HCT116 (cell line): ENCODE measurements at regions not wholly inside any gene's neighbourhood (a gene's known extent, or its start where the extent isn't known, plus 50 kb on each side); places are given as distances from the start of the nearest gene placed in this dataset.

Experiments
- ATAC-seq: fragments of 200-7000 bp; cut with Tn5 transposase; 2 replicates; pipeline ENCODE4 v1.9.1; 2020; ENCODE audit warnings: mild to moderate bottlenecking, moderate library complexity
- BruUV-seq: library from RNA; stranded (reverse); fragments of 400-500 nt; replicated peaks from 2 replicates; lab custom pipeline; 2021; lab: Mats Ljungman, UMichigan
- CTCF ChIA-PET: fragments of 300-600 bp; sonication (Branson Sonifier 250); formaldehyde crosslinking; loops from one replicate; lab custom pipeline; 2021; ENCODE audit warnings: antibody characterized with exemption; lab: Charles Lee
- POLR2A ChIA-PET: fragments of 300-600, 350-600 bp; sonication (Branson Sonifier 250); formaldehyde crosslinking; loops from one replicate; lab custom pipeline; 2021; ENCODE audit warnings: antibody characterized with exemption; lab: Charles Lee
- RAD21 ChIA-PET, 2 experiments: fragments of 300-600 bp; sonication (Branson Sonifier 250); formaldehyde crosslinking; loops; one replicate each; lab custom pipeline; 2023; ENCODE audit warnings: low total read pairs in 2 of 2; ENCODE audit not compliant: uncharacterized antibody in 2 of 2, unreplicated experiment in 2 of 2, low non-redundant PET in 1 of 2; lab: Charles Lee
- DNase-seq: peaks from one replicate; pipeline ENCODE4 v3.0.0-alpha.2; 2010; ENCODE audit warnings: low read depth, low spot score
- H2AFZ ChIP-seq: fragments of 200-600 bp; shearing (Covaris generic), sonication (generic); 2 replicates; pipeline ENCODE4 v1.6.1; 2017; ENCODE audit warnings: low read depth, mixed run types, mixed read lengths, antibody characterized with exemption, low read length; ENCODE audit not compliant: poor library complexity, severe bottlenecking
- H3K27ac ChIP-seq: 2 replicates; pipeline ENCODE4 v1.5.1; 2012; ENCODE audit warnings: low read depth, low read length
- H3K27me3 ChIP-seq: fragments of 200-600 bp; sonication (generic); 2 replicates; pipeline ENCODE4 v1.6.1; 2016; ENCODE audit warnings: mixed run types, low read length, mixed read lengths; ENCODE audit not compliant: insufficient read depth
- H3K36me3 ChIP-seq, 2 experiments: fragments of 200-500 bp in 1 of 2; fragments of 200-600 bp in 1 of 2; sonication (Bioruptor generic) in 1 of 2; sonication (generic) in 1 of 2; 2 replicates each; pipeline versions ENCODE4 v1.5.1 to v1.6.1; 2014 to 2016; ENCODE audit warnings: low read length in 2 of 2, inconsistent platforms in 1 of 2, mixed read lengths in 1 of 2, mixed run types in 1 of 2; ENCODE audit not compliant: insufficient read depth in 2 of 2, control insufficient read depth in 1 of 2
- H3K4me1 ChIP-seq, 2 experiments: fragments of 200-600 bp in 1 of 2; sonication (generic) in 1 of 2; 2 replicates each; pipeline versions ENCODE4 v1.5.1 to v1.6.1; 2012 to 2017; ENCODE audit warnings: low read length in 2 of 2, inconsistent platforms in 1 of 2, mild to moderate bottlenecking in 1 of 2, mixed read lengths in 1 of 2, mixed run types in 1 of 2, moderate library complexity in 1 of 2; ENCODE audit not compliant: insufficient read depth in 2 of 2, control insufficient read depth in 1 of 2
- H3K4me2 ChIP-seq: fragments of 200-600 bp; sonication (generic); 2 replicates; pipeline ENCODE4 v1.6.1; 2017; ENCODE audit warnings: mixed run types, low read length, mixed read lengths
- H3K4me3 ChIP-seq, 2 experiments: fragments of 200-600 bp in 1 of 2; sonication (generic) in 1 of 2; replicated peaks in 1 of 2; 2 replicates each; pipeline ENCODE4 v1.5.1; 2011 to 2016; ENCODE audit warnings: low read length in 2 of 2, control low read depth in 1 of 2, low read depth in 1 of 2, mild to moderate bottlenecking in 1 of 2, mixed read lengths in 1 of 2, mixed run types in 1 of 2
- H3K79me2 ChIP-seq: fragments of 200-600 bp; sonication (generic); 2 replicates; pipeline ENCODE4 v1.6.1; 2017; ENCODE audit warnings: mild to moderate bottlenecking, mixed run types, low read length, moderate library complexity, mixed read lengths; ENCODE audit not compliant: insufficient read depth
- H3K9ac ChIP-seq: fragments of 200-600 bp; sonication (generic); 2 replicates; pipeline ENCODE4 v1.6.1; 2016; ENCODE audit warnings: low read length, mixed read lengths
- H3K9me2 ChIP-seq: fragments of 200-600 bp; sonication (generic), shearing (Covaris generic); 2 replicates; pipeline ENCODE4 v1.6.1; 2017; ENCODE audit warnings: mixed run types, mild to moderate bottlenecking, moderate library complexity; ENCODE audit not compliant: insufficient read depth
- H3K9me3 ChIP-seq, 2 experiments: fragments of 200-500 bp in 1 of 2; fragments of 200-600 bp in 1 of 2; sonication (Bioruptor generic) in 1 of 2; sonication (generic) in 1 of 2; 2 replicates each; pipeline ENCODE4 v1.6.1; 2014 to 2017; ENCODE audit warnings: low read length in 2 of 2, mixed read lengths in 2 of 2, inconsistent platforms in 1 of 2, low read depth in 1 of 2, mild to moderate bottlenecking in 1 of 2, mixed run types in 1 of 2, moderate library complexity in 1 of 2; ENCODE audit not compliant: control insufficient read depth in 1 of 2, insufficient read depth in 1 of 2
- H4K20me1 ChIP-seq: fragments of 200-600 bp; sonication (generic), shearing (Covaris generic); 2 replicates; pipeline ENCODE4 v1.6.1; 2017; ENCODE audit warnings: mixed run types, mild to moderate bottlenecking, moderate library complexity; ENCODE audit not compliant: insufficient read depth
- CBX3 ChIP-seq: IDR thresholded peaks from 2 replicates; pipeline ENCODE4 v1.6.1; 2012; ENCODE audit warnings: low read depth
- CEBPB ChIP-seq: IDR thresholded peaks from 2 replicates; pipeline ENCODE4 v1.6.1; 2012; ENCODE audit warnings: low read depth
- EGR1 ChIP-seq: IDR thresholded peaks from 2 replicates; pipeline ENCODE4 v1.6.1; 2012; ENCODE audit warnings: low read depth
- EZH2phosphoT487 ChIP-seq: fragments of 200-600 bp; IDR thresholded peaks from 2 replicates; pipeline ENCODE4 v1.6.1; 2018; ENCODE audit warnings: antibody characterized with exemption, borderline replicate concordance
- FOSL1 ChIP-seq: IDR thresholded peaks from 2 replicates; pipeline ENCODE4 v1.6.1; 2012; ENCODE audit warnings: low read depth
- JUND ChIP-seq: IDR thresholded peaks from 2 replicates; pipeline ENCODE4 v1.6.1; 2012
- MAX ChIP-seq: IDR thresholded peaks from 2 replicates; pipeline ENCODE4 v1.6.1; 2012
- POLR2A ChIP-seq: IDR thresholded peaks from 2 replicates; pipeline ENCODE4 v1.7.0; 2011; ENCODE audit warnings: borderline replicate concordance; ENCODE audit not compliant: insufficient read depth, insufficient read length; ENCODE audit errors: extremely low read depth
- RAD21 ChIP-seq: IDR thresholded peaks from 2 replicates; pipeline ENCODE4 v1.6.1; 2012; ENCODE audit warnings: low read depth, mild to moderate bottlenecking
- SIN3A ChIP-seq: IDR thresholded peaks from 2 replicates; pipeline ENCODE4 v1.6.1; 2012; ENCODE audit warnings: low read depth
- SP1 ChIP-seq: IDR thresholded peaks from 2 replicates; pipeline ENCODE4 v1.6.1; 2012; ENCODE audit warnings: low read depth
- SRF ChIP-seq: IDR thresholded peaks from 2 replicates; pipeline ENCODE4 v1.6.1; 2012; ENCODE audit warnings: low read depth
- YY1 ChIP-seq: IDR thresholded peaks from 2 replicates; pipeline ENCODE4 v1.6.1; 2011; ENCODE audit warnings: low read length, low read depth, moderate library complexity, mild to moderate bottlenecking; ENCODE audit not compliant: insufficient replicate concordance; ENCODE audit errors: extremely low read depth
- ZBTB33 ChIP-seq: IDR thresholded peaks from 2 replicates; pipeline ENCODE4 v1.6.1; 2011; ENCODE audit warnings: mild to moderate bottlenecking, low read length, moderate library complexity; ENCODE audit not compliant: insufficient replicate concordance; ENCODE audit errors: extremely low read depth
- ZNF274 ChIP-seq: fragments of 200-500 bp; sonication (Bioruptor generic); IDR thresholded peaks from 2 replicates; pipeline ENCODE4 v1.6.1; 2014; ENCODE audit warnings: mild to moderate bottlenecking, low read depth, low read length, inconsistent platforms
- intact Hi-C: fragments of 100-400 bp; cut with micrococcal nuclease; formaldehyde crosslinking; loops from 2 replicates; pipeline ENCODE4 v1.10.0; 2022
- TF ChIP-seq, protein P1 (sequence below): IDR thresholded peaks from 2 replicates; pipeline ENCODE4 v1.6.1; 2012; ENCODE audit warnings: low read depth
- TF ChIP-seq, protein P2 (sequence below), 3 experiments: fragments of 200-600 bp in 1 of 3; sonication (generic) in 1 of 3; IDR thresholded peaks in 2 of 3; conservative IDR thresholded peaks in 1 of 3; 2 replicates each; pipeline ENCODE4 v1.5.1; 2012 to 2017; ENCODE audit warnings: low read depth in 2 of 3, low read length in 2 of 3, antibody characterized with exemption in 1 of 3, borderline replicate concordance in 1 of 3, control low read depth in 1 of 3, mild to moderate bottlenecking in 1 of 3, mixed read lengths in 1 of 3, mixed run types in 1 of 3, moderate library complexity in 1 of 3; ENCODE audit not compliant: insufficient read depth in 1 of 3
- TF ChIP-seq, protein P3 (sequence below): IDR thresholded peaks from 2 replicates; pipeline ENCODE4 v1.6.1; 2012

DNA sequence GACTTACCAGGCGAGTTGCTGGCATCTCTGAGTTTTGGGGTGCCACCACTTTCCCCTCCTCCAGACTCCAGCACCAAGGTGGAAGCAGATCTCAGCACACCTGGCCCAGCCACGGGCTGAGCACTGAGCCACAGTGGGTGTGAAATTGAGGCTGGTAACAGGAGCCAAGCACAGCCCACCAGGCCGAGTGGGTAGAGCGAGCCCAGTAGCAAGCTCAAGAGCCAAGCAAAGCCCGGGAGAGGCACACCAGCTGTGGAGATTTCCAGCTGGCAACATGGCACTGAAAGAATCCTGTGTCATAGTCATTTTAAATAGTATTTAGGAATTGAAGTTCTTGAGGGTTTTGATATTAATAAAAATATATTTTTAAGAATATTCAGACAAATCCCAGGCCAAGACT is 596.2 kb upstream of the TMEM132C start:
- Histone ChIP-seq H3K27me3 (no peaks in the 10 kb centered on the region), H3K79me2 (no peaks in the 10 kb centered on the region), H2AFZ (no peak overlapping the region), H3K4me3 (no peak overlapping the region), H3K9me3 (peaks cover 5 to 8% of the 10 kb centered on the region in 2 experiments; a peak in 2 of 4 replicates), H3K9ac (no peak overlapping the region), H3K4me1 (no peaks in the 10 kb centered on the region), H3K36me3 (no peaks in the 10 kb centered on the region; a peak in 1 of 4 replicates), H4K20me1 (no peaks in the 10 kb centered on the region), H3K27ac (no peak overlapping the region), H3K4me2 (no peak overlapping the region), H3K9me2 (no peaks in the 10 kb centered on the region)
- ChIA-PET CTCF (no interaction called here), POLR2A (no interaction called here), RAD21 (no interaction called here)
- DNase-seq (no peak), ATAC-seq (no peak)
- no TSS peak for BruUV-seq
- intact Hi-C loops: no loop called here
- TF ChIP-seq CBX3 (no peak), RAD21 (no peak), FOSL1 (no peak), EGR1 (no peak), YY1 (no peak), SP1 (no peak), EZH2phosphoT487 (no peak), CEBPB (no peak), SRF (no peak), POLR2A (no peak), ZNF274 (no peak), JUND (no peak), ZBTB33 (no peak), SIN3A (no peak), MAX (no peak)
- TF ChIP-seq, protein P1, sequence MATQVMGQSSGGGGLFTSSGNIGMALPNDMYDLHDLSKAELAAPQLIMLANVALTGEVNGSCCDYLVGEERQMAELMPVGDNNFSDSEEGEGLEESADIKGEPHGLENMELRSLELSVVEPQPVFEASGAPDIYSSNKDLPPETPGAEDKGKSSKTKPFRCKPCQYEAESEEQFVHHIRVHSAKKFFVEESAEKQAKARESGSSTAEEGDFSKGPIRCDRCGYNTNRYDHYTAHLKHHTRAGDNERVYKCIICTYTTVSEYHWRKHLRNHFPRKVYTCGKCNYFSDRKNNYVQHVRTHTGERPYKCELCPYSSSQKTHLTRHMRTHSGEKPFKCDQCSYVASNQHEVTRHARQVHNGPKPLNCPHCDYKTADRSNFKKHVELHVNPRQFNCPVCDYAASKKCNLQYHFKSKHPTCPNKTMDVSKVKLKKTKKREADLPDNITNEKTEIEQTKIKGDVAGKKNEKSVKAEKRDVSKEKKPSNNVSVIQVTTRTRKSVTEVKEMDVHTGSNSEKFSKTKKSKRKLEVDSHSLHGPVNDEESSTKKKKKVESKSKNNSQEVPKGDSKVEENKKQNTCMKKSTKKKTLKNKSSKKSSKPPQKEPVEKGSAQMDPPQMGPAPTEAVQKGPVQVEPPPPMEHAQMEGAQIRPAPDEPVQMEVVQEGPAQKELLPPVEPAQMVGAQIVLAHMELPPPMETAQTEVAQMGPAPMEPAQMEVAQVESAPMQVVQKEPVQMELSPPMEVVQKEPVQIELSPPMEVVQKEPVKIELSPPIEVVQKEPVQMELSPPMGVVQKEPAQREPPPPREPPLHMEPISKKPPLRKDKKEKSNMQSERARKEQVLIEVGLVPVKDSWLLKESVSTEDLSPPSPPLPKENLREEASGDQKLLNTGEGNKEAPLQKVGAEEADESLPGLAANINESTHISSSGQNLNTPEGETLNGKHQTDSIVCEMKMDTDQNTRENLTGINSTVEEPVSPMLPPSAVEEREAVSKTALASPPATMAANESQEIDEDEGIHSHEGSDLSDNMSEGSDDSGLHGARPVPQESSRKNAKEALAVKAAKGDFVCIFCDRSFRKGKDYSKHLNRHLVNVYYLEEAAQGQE: no peak
- TF ChIP-seq, protein P2, sequence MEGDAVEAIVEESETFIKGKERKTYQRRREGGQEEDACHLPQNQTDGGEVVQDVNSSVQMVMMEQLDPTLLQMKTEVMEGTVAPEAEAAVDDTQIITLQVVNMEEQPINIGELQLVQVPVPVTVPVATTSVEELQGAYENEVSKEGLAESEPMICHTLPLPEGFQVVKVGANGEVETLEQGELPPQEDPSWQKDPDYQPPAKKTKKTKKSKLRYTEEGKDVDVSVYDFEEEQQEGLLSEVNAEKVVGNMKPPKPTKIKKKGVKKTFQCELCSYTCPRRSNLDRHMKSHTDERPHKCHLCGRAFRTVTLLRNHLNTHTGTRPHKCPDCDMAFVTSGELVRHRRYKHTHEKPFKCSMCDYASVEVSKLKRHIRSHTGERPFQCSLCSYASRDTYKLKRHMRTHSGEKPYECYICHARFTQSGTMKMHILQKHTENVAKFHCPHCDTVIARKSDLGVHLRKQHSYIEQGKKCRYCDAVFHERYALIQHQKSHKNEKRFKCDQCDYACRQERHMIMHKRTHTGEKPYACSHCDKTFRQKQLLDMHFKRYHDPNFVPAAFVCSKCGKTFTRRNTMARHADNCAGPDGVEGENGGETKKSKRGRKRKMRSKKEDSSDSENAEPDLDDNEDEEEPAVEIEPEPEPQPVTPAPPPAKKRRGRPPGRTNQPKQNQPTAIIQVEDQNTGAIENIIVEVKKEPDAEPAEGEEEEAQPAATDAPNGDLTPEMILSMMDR (IDR thresholded peaks at IDR 0.05 in 2 of 3, conservative IDR thresholded peaks at IDR 0.05 in 1 of 3; ENCODE audit: borderline replicate concordance in 1 of 3, insufficient read depth in 1 of 3, low read depth in 2 of 3, low read length in 2 of 3): no peak
- TF ChIP-seq, protein P3, sequence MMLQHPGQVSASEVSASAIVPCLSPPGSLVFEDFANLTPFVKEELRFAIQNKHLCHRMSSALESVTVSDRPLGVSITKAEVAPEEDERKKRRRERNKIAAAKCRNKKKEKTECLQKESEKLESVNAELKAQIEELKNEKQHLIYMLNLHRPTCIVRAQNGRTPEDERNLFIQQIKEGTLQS: no peak
